IPS-NIHi11 (cell line): ENCODE measurements at regions not wholly inside any gene's neighbourhood (a gene's known extent, or its start where the extent isn't known, plus 50 kb on each side); places are given as distances from the start of the nearest gene placed in this dataset.

Experiments used
- DNase-seq: peaks from one replicate; pipeline ENCODE4 v3.0.0; 2012; ENCODE audit warnings: mixed read lengths, low spot score

DNA sequence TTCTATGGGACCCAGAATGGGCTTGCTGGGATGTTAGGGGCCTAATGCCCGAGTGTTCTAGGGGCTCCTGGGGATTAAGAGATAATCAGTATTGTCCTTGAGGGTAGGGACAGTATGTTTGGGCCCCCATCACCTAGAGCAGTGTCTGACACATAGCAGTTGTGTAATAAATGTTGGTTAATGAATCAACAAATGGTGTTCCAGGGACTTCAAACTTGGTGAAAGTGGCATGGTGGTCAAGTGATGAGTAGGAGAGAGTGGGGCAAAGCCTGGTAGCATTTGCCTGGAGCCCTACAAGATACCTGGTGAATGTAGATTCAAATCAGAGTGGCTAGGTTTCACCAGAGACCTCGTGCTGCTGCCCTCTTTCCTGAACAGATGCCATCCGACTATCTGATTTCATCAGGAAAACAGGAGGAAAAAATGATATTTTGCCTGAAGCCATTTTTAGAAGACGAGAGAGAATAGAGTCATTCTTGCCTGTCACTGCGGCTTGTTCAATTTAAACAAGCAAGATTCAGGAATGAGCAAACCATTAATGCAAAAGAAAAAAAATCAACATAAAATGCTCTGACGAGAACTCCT, 117.3 kb downstream of the RPL22L1 start:
- no peak for DNase-seq

DNA sequence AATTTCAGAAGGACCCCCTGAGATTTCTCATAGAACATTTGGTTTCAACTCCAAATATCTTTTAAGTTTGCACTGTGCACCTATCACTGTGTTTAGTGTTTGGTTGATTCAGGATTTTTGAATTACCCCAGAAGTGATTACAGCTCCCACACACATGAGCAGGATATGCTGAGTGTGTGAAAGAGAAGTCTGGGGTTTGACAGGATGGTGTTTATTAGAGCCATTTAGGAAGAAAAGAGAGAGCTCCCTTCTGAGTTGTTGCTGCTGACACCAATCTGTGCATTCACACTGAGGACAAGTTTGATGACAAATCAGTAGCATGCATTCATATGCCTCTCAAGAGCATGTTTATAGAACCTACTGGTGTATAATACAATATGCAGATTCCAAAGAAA, 118.1 kb downstream of the RPL22L1 start:
- DNase-seq = no peak

DNA sequence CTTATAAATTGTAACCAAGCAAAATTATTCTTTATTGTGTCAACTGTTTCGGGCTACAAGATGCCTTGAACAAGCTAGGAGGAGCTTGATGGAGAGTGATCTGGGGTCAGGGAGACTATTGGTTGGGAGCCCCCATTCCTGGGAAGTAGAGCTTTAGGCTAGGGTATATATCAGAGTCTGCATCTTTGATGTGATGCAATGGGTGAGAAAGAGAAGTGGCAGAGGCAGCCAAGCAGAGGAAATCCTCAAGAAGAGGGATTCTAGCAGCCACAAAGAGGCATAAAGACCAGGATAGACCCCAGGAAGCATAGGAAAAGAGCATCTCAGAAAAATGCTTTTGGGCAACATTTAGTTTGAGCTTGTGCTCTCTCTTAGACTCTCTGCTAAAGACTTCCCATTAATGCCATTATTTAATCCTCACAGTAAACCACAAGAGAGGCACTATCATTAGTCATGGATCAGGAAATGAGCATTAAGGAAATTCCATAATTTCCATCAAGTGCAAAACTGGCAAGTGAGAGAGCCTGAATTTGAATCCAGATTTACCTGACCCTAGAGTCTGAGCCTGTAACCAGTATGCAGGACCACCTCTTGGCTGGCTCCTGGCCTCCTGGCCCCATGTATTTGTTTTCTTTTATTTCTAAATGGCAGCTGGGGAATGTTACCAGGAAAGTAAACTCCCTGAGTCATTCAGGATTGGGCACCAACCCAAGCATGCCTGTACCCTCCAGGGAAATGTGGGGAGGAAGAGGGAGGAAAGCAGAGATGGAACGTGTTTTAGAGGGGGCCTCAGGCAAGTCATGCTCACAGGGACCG, 118.7 kb downstream of the RPL22L1 start:
- DNase-seq = no peak

DNA sequence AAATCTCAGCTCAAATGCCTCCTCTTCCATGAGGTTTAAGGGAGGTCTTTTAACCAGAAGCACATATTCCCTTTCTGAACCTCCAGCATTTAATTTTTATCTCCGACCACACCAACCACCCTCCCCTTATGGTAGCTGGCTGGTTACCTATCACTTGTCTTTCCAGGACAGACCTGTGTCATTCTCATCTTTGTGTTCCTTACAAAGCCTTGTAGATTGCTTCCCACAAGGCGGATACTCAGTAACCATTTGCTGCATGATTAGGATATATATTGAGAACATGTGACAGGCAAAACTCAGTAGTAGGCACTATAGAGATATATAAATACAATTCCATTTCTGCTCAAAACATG, 119.5 kb downstream of the RPL22L1 start:
- DNase-seq = no peak

DNA sequence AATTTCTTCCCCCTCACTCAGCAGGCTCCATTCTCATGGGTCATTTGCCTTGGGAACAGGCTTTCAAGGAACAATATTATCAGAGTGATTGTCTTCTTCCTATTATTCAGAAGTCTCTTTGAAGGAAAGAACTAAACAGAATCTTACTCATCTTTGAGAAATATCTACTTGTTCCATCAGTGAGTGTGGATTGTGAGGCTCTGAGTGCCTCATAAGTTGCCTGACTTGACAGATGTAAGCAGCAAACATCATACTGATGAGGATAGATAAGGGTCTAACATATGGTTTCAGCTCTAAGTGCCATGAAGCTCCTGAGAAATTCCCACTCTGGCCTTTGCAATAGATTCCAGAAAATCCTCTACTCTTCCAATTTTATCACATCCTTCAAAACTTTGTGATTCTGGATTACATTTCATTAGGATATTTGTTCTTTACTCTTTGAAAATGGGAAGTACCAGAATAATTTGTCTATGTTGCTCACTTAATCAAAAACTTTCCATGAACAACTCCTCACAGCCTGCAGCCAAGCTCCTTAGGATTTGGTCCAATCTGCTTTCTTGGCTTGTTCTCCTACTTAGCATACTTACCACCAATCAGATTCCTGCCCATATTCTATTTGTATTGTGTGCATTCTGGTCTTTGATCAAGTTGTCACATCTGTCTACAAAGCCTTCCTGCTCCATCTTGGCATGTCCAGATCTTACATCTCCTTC, 120.1 kb downstream of the RPL22L1 start:
- DNase-seq = no peak

DNA sequence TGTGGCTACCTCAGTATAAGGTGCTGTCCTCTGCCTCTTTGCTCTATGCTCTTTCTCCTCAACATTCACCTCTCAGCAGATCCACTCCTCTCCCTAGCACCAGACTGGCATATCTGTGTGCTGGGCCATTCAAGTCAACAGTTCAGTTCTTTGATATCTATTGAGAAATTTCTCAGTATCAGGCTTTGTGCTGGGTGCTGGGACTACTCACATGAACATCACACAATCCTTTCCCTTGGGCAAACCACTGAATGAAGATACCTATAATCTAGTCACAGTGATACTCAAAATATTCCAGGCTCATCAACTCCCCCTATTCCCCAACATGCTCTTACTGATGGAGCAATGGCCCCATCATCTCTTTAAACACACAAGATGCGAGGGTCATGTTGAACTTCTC, 120.8 kb downstream of the RPL22L1 start:
- no peak for DNase-seq

DNA sequence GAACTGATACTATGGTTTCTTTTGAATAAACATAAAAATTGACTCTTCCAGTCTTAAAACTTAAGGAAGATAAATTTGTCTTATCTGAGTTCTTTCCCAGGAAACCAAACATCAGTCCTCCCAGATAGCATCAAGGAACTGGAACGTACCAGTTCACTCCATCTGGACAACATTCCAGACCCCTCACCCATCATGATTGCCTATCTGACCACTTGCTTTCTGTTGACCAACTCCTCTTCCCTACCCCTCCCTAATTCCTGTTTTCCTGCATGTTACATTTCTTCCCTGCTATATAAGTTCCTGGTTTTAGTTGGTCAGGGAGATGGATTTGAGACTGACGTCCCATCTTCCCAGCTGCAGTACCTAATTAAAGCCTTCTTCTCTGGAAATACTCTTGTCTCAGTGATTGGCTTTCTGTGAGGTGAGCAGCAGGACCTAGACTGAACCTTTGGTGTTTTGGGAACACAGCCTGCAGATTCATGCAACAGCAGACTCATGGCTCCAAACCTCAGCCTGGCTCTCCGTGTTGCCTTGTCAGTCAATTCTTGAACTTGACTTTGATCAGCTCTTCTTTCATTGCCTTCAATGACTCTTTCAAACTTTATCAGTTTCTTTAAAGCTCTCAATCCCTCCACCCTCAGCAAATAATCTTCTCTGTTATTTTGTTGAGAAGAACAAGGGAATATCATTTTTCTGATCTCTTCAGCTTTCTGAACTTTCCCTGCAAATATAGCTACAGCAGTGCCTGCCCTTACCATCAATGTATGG, 123.6 kb downstream of the RPL22L1 start:
- DNase-seq = no peak

DNA sequence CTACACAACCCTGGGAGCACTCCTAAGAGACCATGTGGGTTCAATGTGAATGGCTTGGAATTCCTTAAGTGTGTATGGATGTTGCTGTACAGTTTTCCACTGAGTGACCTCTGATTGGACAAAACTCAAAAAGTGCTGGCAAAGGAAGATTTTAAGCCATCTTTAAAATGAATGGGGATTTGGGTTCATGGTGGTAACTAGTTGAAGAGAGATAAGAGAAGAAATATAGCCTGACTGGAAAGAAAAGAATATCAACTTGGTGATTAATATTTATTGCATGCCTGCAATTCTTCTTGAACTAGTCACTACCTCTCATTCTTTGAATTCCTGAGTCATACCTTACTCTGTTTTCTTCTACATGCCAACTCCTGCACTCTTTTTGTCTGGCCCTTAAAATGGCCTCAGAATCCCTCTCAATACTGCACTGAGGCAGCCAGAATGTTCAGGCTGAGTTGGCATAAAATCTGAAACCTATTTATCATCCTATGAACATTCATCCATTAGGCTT, 124.7 kb downstream of the RPL22L1 start:
- no peak for DNase-seq

DNA sequence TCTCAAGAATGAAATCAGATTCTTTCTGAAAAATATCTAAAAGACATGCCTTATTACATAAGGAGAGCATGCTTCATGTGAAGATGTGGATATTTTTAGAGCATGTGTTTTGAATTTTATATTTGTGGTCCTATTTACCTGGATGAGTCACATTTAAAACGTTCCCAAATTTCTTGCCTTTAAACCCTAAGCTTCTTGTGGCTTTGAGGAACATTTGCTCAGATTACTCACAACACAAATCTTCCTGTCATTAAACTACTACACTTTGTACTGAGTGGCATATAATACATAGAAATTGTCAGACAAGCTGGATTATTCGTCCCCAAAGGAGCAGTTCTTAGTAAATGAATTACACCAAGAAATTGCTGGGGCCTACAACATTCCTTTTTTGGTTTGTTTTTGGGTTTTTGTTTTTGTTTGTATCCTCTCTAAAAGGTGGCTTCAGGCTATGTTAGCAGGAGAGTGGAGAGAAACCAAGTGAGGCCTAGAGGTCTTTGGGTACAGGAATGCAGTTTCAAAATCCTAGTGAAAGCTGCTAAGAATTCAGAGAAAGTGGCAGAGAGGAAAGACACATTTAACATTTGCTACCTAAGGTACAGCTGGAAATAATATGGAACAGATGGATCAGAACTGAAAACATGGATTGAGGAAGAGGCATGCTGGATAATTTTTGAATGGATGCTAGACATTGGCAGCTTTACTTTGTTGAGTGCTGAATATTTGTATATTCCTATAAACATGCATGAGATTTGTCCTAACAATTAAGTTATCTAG, 128.1 kb downstream of the RPL22L1 start:
- DNase-seq = no peak

DNA sequence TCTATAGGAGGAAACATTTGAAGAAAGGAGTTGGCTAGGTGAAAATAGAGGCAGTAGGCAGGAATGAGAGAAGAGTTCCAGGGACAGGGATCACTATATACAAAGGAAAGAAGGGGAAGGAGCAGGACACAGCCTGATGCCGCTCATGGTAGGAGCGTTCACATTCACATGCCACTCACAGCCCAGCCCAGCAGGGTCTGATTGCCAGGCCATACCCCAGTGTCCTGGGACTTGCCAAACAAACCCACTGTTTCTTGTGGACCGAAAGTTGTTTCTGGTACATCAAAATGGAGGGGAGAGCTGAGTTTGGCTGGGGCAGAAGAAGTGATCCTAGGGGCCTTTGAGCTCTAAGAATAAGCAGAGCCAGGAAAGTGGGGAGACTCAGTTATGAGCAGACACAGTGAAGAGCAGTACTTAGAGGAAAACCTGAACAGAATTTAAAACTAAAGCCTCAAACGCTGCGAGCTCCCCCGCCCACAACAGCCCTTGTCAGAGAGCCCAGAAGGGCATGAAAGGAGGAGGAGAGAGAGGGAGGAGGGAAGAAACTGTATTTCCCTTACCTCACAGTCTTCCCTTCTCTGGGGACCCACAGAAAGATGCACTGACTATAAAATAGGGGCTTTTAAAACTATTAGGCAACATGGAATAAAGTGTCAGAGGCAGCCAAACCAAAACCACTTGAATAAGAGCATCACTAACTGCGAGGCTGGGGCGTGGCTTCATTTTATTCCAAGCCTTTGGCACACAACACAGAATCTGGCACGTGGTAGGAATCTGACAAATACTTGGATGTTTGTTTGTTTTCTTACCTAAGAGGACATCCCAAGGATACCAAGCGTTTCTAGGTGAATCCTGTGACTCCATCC, 129.0 kb downstream of the RPL22L1 start:
- DNase-seq = no peak

DNA sequence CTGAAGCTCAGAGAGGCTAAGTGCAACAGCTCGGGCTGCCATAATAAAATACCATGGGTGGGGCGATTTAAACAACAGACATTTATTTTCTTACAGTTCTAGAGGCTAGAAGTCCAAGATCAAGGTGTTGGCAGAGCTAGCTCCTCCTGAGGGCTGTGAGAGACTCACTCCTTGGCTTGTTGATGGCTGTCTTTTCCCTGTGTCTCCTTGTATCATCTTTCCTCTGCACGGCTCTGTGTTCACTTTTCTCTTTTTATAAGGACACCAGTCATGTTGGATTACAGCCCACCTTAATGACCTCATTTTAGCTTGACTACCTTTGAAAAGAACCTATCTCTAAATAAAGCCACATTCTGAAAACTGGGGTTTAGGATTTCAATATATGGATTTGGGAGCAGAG, 129.7 kb downstream of the RPL22L1 start:
- no peak for DNase-seq

DNA sequence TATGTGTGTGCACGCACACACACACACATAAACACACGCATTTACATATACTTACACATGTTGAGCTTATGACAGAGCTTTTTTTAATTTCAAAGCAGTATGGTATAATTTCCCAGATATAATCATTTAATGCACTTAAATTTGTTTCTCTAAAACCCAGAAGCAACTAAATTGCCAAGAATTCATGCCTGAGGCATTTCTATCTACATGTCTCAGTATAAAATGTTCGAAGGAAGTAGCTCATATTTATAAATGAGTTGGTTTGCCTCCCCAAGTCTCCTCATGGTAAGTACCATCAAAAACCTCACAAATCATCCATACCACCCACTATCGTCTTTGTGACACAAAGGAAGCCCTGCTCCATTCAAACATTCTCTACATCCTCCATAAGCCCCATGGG, 130.6 kb downstream of the RPL22L1 start:
- DNase-seq = no peak

DNA sequence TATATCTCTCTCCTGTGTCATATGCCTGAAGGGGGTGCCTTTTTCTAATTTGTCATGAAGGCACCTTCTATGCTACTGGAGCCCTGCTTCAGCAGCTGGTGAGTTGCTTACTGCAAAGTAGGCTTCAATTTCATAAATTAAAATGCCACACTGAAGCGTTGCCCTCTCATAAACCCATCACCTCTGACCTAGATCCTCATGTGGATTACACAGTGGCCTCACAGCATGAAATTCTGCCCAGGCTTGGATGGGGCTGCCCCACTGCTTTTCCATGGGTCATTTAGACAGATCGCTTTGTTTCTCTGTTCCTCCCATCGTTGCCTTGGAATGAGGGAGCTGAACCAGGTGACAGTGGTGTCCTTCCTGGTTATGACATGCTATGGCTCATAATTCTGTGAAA, 131.2 kb downstream of the RPL22L1 start:
- DNase-seq = no peak

DNA sequence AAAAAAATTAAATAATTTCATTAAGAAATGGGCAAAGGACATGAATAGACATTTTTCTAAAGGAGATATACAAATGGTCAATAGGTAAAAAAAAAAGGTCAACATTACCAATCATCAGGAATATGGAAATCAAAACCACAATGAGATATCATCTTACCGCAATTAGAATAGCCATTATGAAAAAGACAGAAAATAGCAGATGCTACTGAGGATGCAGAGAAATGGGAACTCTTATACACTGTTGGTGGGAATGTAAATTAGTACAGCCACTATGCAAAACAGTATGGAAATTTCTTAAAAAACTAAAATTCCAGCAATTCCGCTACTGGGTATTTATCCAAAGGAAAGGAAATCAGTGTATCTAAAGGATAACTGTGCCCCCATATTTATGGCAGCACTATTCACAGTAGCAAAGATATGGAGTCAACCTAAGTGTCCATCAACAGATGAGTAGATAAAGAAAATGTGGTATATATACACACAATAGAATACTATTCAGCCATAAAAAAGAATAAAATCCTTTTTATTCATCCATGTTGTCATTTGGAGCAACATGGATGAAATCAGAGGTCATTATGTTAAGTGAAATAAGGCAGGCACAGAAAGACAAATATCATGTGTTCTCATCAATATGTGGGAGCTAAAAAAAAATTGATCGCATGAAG, 132.4 kb downstream of the RPL22L1 start:
- DNase-seq = no peak

DNA sequence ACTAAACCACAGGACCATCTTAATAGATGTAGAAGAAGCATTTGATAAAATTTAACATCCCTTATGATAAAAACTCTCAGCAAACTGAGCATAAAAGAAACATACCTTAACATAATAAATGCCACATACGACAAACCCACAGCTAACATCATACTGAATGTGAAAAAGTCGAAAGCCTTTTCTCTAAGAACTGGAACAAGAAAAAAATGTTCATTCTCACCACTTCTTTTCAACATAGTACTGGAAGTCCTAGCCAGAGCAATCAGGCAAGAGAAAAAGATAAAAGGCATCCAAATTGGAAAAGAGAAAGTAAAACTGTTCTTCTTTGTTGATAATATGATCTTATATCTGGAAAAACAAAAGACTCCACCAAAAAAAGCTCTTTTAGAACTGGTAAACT, 134.2 kb downstream of the RPL22L1 start:
- DNase-seq = no peak

DNA sequence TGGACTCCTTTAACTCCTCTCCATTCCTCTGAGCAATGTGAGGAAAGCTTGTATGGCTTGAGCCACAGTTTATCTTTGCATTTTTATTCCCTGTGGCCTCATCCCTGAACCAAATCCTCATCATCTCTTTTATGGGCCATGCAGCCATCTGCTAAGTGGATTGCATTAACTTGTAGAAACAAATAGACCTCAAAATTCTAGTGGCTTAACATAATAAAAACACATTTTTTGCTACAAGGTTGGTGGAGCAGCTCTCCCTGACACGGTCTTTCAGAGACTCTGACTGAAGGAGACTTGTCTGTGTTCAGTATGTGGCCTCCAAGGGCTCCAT, 135.3 kb downstream of the RPL22L1 start:
- no peak for DNase-seq

DNA sequence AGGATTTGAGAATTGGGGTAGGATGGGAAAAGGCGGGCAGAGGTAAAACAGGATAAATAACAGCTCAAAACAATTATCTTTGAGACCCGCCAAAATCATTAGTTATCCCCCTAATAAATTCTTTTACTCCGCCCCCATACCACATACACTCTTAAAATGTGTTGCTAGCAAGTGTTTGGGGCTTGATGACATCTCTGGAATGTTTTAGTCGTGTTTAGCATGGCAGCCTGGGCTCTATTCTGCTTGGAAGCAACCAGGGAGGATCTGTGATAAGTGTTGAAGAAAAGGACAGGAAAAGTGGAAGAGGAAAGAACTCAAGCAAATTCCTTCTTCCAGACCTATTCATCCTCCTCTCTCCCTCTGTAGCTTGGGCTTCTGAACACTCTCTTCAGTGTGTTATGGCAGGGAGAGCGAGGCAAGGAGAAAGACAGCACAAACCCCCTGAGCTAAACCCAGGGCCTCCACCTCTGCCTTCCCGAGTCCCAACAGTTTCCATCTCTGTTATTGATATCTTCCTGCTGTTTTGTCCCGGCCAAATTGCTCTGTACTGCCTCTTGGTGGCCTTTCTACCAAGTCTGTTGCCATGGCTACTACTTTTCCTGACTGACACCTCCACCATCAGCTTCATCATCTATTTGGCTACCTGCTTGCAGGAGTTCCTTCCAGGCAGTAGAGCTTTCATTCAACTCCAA, 135.8 kb downstream of the RPL22L1 start:
- DNase-seq = no peak

DNA sequence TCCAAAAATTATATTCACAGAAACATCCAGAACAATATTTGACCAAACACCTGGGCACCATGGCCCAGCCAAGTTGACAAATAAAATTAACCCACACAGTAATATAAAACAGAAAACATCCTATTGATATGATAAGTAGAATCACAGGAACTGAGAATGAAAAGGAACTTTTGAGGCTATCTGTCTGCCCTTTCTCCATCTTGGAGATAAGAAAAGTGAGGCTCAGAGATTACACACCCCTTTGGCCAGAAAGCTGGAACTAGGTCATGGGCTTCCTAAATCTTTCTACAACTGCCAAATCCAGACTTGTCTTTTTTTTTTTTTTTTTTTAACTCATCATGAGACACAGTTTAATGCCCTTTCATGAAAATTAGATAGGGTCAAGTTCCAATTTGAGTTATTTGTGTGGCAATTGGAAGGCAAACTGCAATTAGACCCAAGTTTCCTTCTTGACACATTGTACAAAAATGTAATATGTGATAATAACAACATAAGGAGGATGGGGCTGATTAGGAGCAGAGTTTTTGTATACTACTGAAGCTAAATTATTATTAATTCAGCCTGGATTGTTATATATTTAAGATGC, 137.2 kb downstream of the RPL22L1 start:
- DNase-seq = no peak

DNA sequence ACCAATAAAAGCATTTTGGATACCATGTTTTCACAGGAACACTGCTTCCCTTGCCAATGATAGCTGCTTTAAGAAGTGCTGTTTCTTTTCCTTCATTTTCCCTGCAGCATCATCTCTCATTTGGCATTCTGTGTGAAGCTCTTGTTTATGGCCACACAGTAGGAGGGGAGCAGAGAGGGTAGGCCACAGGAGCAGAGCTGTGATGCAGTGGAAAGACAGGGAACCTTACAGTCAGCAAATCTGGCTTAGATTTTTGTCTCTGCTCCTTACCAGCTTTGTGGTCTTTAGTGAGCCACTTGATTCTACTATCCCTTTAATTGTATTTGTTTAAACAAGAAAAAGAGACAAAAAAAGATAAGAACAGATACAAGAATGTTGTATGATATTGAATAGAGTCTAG, 138.7 kb downstream of the RPL22L1 start:
- DNase-seq = no peak
